WI38 (cell line): ENCODE measurements at regions not wholly inside any gene's neighbourhood (a gene's known extent, or its start where the extent isn't known, plus 50 kb on each side); places are given as distances from the start of the nearest gene placed in this dataset.

ENCODE experiments used
- H3K4me3 ChIP-seq: 2 replicates; pipeline ENCODE4 v1.5.1; 2011; ENCODE audit warnings: low read depth, mild to moderate bottlenecking, control low read depth, low read length
- CTCF ChIP-seq: IDR thresholded peaks from 2 replicates; pipeline ENCODE4 v1.5.1; 2012; ENCODE audit warnings: low read depth, mild to moderate bottlenecking, control low read depth, low read length

DNA sequence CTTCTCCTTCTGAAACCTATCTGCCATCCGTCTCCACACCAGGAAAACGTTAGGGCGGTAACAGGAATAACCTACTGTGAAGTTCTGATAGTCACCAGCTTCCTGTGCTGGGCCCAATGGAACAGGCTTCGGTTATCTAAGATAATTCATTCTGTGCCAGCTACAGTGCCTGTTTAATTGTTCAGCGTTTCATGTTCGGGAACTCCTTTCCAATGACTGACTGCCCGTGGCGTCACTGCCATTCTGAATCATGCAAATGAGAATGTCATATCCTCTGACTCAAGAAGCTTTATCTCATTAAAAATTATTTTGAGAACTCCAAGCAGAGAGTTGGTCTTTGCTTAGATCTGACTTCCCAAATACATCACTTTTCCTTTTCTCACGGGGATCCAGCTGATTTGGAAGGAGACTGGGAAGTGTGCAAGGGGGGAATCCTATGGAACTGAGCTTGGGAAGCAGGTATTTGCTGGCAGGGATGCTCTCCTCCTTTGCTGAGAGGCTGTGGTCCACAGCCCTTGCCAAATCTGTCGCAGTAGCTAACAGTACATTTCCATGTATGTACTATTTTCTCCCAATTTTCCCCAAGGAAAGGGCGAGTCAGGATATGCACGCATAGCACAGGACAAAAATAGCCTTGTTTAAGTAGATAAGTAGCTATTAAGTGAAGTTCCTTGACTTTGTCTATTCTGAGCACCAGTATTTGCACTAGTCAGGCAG lies 358.7 kb downstream of the LTN1 start:
- no peak overlapping the region for H3K4me3 ChIP-seq
- no peak for TF ChIP-seq CTCF

GRCh38 chr21:28632755-28633408 lies 359.8 kb downstream of the LTN1 start:
- TF ChIP-seq CTCF: no peak
- no peak overlapping the region for H3K4me3 ChIP-seq

DNA sequence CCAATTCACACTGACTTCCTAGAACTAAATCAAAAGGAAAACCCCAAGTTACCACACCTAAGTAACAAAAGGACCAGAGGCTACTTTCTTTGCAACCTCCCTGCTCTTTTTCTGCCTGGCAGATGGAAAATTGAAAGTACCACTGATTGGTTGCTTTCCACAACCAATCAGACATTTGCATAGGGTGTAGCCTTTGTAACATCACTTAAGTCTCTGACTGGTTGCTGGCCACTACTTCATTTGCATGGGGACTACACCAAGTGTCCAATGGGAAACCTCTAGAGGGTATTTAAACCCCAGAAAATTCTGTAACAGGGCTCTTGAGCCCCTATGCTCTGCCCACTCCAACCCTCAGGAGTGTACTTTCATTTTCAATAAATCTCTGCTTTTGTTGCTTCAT lies 365.0 kb downstream of the LTN1 start:
- H3K4me3 ChIP-seq: no peak overlapping the region

DNA sequence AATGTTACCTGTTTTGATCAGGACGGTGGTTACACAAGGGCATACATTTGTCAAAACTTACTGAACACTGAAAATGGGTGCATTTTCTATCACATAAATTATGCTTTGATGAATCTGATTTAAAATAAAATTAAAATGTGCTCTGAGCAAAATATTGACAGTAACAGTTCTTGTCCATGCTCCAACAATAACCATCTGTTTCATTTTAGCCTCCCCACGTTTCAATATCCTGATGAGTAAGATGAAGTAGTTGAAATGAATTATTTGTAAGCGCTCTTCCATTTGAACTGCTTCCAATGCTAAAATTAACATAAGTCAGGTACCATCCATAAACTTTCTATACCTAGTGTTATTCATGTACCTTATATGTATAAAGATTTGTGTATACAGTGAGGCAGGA lies 365.4 kb downstream of the LTN1 start:
- no peak for TF ChIP-seq CTCF
- no peak overlapping the region for H3K4me3 ChIP-seq

More for the DNA sequence above, 365.0 kb downstream of the LTN1 start:
- TF ChIP-seq CTCF: no peak

GRCh38 chr21:28624626-28625025 lies 368.1 kb downstream of the LTN1 start:
- no peak for TF ChIP-seq CTCF

GRCh38 chr21:28617300-28617699 lies 375.4 kb downstream of the LTN1 start:
- H3K4me3 ChIP-seq: no peak overlapping the region
- no peak for TF ChIP-seq CTCF

More at GRCh38 chr21:28624626-28625025, 368.1 kb downstream of the LTN1 start:
- H3K4me3 ChIP-seq: no peak overlapping the region

DNA sequence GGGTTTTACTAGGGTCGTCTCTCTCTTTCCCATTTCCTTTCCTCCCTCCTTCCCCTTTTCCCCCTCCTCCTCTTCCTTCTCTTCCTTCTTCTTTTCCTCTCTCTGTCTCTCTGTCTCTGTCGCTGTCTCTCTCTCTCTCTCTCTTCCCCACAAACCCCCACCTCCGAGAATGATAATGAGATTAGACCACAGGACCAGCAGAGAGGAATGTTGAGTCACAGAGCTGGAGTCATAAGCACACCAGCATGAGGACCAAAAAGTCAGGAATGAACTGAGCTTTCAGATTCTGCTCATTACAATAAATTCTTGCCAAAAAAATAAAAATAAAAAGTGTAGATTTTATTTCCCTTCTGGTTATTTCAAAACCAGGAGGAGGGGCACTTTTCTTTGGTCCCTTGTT lies 377.4 kb downstream of the LTN1 start:
- no peak for TF ChIP-seq CTCF
- H3K4me3 ChIP-seq: no peak overlapping the region
